B cell (primary cell): ENCODE measurements at regions not wholly inside any gene's neighbourhood (a gene's known extent, or its start where the extent isn't known, plus 50 kb on each side); places are given as distances from the start of the nearest gene placed in this dataset.

ENCODE experiments used
- CTCF ChIP-seq: fragments of 200-600 bp; IDR thresholded peaks from one replicate; pipeline ENCODE4 v1.8.0; 2022; ENCODE audit warnings: antibody characterized with exemption, mild to moderate bottlenecking
- EZH2 ChIP-seq: IDR thresholded peaks from 2 replicates; pipeline ENCODE4 v1.6.1; 2012; ENCODE audit warnings: borderline replicate concordance, low read depth, mild to moderate bottlenecking, moderate library complexity, low read length; ENCODE audit not compliant: insufficient read depth, poor library complexity, severe bottlenecking

- no peak for TF ChIP-seq CTCF
- TF ChIP-seq EZH2: no peak
Observed at GRCh38 chr18:41647914-41648313, 307.1 kb upstream of the PIK3C3 start.
